HUES48 (cell line): ENCODE measurements at regions not wholly inside any gene's neighbourhood (a gene's known extent, or its start where the extent isn't known, plus 50 kb on each side); places are given as distances from the start of the nearest gene placed in this dataset.

Experiments
- H3K27ac ChIP-seq: one replicate; pipeline ENCODE4 v1.7.0; 2013; ENCODE audit warnings: low read depth, low read length, inconsistent platforms
- H3K27me3 ChIP-seq: 2 replicates; pipeline ENCODE4 v1.6.1; 2013; ENCODE audit warnings: mild to moderate bottlenecking, low read length; ENCODE audit not compliant: control insufficient read depth, insufficient read depth
- H3K36me3 ChIP-seq: 2 replicates; pipeline ENCODE4 v1.6.1; 2013; ENCODE audit warnings: low read length; ENCODE audit not compliant: control insufficient read depth, insufficient read depth
- H3K4me1 ChIP-seq: 2 replicates; pipeline ENCODE4 v1.6.1; 2013; ENCODE audit warnings: mild to moderate bottlenecking, low read length; ENCODE audit not compliant: control insufficient read depth, insufficient read depth
- H3K4me3 ChIP-seq: 2 replicates; pipeline ENCODE4 v1.5.1; 2013; ENCODE audit warnings: mild to moderate bottlenecking, low read depth, low read length
- H3K9ac ChIP-seq: 2 replicates; pipeline ENCODE4 v1.6.1; 2013; ENCODE audit warnings: mild to moderate bottlenecking, low read depth, low read length, moderate library complexity
- H3K9me3 ChIP-seq: 2 replicates; pipeline ENCODE4 v1.6.1; 2013; ENCODE audit warnings: low read length; ENCODE audit not compliant: control insufficient read depth, insufficient read depth

GRCh38 chr2:43092520-43093179, 133.8 kb downstream of the ZFP36L2 start:
- Histone ChIP-seq H3K27ac (no peak overlapping the region), H3K9me3 (peaks cover 8% of the 10 kb centered on the region), H3K36me3 (no peaks in the 10 kb centered on the region), H3K9ac (no peak overlapping the region), H3K4me3 (no peak overlapping the region), H3K27me3 (no peaks in the 10 kb centered on the region), H3K4me1 (peaks cover 8% of the 10 kb centered on the region)

DNA sequence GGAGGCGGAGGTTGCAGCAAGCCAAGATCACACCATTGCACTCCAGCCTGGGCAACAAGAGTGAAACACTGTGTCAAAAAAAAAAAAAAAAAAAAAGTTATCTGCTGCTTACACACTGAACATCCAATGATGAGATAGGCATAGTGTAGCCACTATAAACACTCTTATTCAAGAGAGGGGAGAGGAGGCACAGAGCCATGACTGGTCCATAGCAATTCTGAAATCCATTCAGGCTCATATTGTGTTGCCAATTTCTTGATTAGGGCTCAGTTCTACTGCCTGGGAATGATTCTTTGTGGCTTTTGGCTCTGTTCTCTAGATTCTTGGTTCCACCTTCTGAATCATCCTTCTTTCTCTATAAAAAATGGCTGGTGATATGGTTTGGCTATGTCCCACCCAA, 136.1 kb downstream of the ZFP36L2 start:
- Histone ChIP-seq H3K27me3 (no peaks in the 10 kb centered on the region), H3K27ac (no peak overlapping the region), H3K9me3 (peaks cover 8% of the 10 kb centered on the region), H3K4me1 (peaks cover 13% of the 10 kb centered on the region), H3K9ac (no peak overlapping the region), H3K4me3 (no peak overlapping the region), H3K36me3 (no peaks in the 10 kb centered on the region)

DNA sequence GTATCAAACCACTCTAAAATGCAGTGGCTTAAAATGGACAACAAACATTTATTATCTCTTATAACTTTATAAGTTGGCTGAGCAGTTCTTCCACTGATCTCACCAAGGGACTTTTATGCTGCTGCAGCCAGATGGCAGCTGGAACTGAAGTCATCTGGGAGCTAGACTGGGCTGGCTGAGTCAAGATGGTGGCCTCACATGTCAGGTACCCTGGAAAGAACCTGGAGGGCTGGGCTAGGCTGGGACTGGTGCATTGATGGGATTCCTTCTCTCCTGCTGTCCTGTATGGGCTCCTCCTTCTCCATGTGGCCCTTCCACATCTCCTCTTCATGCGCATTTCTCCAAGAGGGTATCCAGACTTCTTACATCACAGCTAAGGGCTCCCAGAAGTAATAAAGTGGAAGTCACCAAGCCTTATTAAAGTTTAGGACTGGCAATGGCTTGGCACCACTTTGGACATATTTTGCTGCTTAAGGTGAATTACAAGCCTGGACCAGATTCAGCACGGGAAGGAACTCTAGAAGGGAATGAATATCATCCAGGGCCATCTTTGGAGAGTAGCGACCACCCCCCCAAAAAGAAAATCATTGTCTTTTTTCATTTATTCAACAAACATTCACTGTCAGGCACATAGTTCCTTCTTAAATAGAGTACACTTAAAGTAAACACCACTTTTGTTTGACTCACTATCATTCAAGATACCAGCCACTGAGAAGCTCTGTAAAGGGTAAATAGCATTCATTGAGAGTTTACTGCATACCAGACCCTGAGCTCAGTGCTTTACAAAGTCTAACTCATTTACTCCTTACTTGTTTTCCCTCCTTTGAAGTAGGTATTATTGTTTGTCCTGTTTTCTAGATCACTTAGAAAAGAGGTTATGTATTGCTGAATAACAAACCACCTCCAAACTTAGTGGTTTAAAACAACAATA, 138.0 kb downstream of the ZFP36L2 start:
- no peaks in the 10 kb centered on the region for H3K36me3 ChIP-seq
- H3K9ac ChIP-seq: no peak overlapping the region
- peak overlapping the region; percentile 73 for H3K27ac ChIP-seq
- H3K27me3 ChIP-seq: no peaks in the 10 kb centered on the region
- H3K4me1 ChIP-seq: peaks cover 23% of the 10 kb centered on the region
- H3K4me3 ChIP-seq: no peak overlapping the region
- H3K9me3 ChIP-seq: peaks cover 8% of the 10 kb centered on the region

DNA sequence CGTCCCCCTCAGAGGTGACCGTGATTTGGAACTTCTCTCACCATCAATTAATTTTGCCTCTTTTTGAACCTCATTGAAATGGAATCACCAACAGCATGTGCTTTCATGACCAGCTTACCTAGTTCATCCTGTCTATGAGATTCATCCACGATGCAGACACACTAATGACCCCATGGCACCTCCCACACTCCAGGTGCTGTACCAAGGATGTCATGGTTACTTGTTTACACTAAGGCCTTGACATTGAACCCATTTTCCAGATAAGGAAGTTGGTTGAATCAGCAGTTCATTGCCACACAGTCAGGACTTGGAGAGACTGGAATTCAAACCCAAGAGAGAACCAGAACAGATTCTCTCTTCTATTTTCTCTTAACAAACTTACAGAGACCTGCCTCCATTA, 139.0 kb downstream of the ZFP36L2 start:
- H3K4me1 ChIP-seq: peaks cover 26% of the 10 kb centered on the region

DNA sequence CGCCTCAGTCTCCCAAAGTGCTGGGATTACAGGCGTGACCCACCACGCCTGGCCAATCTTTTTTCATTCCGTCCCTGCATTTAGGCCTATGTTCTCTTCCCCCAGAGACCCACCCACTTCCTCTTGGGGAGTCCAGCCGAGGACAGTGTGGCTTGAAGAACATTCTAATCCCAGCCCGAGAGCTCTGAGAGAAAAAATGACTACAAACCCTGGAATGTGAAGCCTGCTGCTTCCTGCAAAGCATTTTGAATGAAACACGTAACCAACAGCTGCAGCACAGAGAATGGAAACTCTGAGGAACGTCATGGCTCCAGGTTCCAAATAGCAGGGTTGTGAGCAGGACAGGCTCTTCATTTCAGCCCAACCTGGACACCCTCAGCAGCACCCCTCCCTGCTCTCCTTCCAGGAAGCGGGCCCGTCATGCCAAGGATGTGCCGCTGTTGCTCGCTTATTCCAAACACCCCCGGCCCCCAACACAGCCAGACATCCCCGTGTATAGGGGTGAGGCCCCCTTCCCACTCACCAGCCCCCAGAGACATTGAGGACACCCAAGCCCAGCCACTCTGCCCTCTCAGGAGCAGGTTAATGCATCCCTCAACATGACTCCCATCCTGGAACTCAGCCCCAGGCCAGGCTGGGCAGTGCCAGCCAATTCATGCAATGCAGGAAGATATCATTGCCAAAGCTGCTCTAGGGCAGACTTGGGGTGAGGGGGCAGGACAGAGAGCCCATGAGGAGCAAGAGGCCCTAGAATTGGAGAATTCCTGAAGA, 139.8 kb downstream of the ZFP36L2 start:
- peaks cover 26% of the 10 kb centered on the region for H3K4me1 ChIP-seq
- H3K36me3 ChIP-seq: no peaks in the 10 kb centered on the region
- H3K27me3 ChIP-seq: no peaks in the 10 kb centered on the region
- H3K9ac ChIP-seq: no peak overlapping the region
- peak overlapping the region; percentile 77 for H3K27ac ChIP-seq
- no peak overlapping the region for H3K4me3 ChIP-seq
- H3K9me3 ChIP-seq: peaks cover 8% of the 10 kb centered on the region

More for the DNA sequence above, 139.0 kb downstream of the ZFP36L2 start:
- Histone ChIP-seq H3K27ac (no peak overlapping the region), H3K36me3 (no peaks in the 10 kb centered on the region), H3K9me3 (peaks cover 8% of the 10 kb centered on the region), H3K9ac (no peak overlapping the region), H3K27me3 (no peaks in the 10 kb centered on the region), H3K4me3 (no peak overlapping the region)

DNA sequence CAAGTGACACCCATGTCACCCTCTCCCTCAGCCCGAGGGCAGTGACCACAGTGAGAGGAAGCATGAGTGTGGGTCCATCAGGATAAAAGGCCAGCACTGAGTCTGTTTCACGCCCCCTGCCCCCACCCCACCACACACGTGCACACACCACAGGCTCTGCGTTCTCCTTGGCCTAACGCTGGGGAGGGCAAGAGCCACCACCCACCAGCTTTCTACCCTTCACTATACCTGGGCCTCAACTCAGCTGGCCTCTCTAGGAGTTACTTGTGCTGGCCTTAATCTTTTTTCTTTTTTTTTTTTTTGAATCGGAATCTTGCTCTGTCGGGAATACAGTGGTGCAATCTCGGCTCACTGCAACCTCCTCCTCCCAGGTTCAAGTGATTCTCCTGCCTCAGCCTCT, 140.5 kb downstream of the ZFP36L2 start:
- Histone ChIP-seq H3K9ac (no peak overlapping the region), H3K27me3 (no peaks in the 10 kb centered on the region), H3K36me3 (no peaks in the 10 kb centered on the region), H3K9me3 (peaks cover 6% of the 10 kb centered on the region), H3K4me1 (peaks cover 26% of the 10 kb centered on the region), H3K4me3 (no peak overlapping the region), H3K27ac (peak overlapping the region; percentile 77)

- Histone ChIP-seq H3K27me3 (no peaks in the 10 kb centered on the region), H3K27ac (no peak overlapping the region), H3K4me3 (no peak overlapping the region), H3K9me3 (peaks cover 3% of the 10 kb centered on the region), H3K9ac (no peak overlapping the region), H3K4me1 (peaks cover 26% of the 10 kb centered on the region), H3K36me3 (no peaks in the 10 kb centered on the region)
Observed at GRCh38 chr2:43085505-43085904, 140.9 kb downstream of the ZFP36L2 start.

DNA sequence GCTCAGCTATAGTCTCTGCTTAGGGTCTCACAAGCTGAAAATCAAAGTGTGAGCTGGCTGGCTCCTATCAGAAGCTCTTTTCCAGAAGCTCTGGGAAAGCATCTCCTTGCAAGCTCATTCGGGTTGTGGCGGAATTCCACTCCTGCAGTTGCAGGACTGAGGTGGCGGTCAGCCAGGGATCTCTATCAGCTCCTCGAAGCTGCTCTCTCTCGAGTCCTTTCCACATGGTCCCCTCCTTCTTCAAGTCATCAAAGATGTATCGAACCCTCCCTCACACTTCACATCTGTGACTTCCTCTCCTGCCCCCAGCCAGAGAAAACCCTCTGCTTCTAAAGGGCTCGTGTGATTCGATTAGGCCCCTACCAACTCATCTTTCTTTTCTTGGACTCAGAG, 141.7 kb downstream of the ZFP36L2 start:
- Histone ChIP-seq H3K4me3 (no peak overlapping the region), H3K36me3 (no peaks in the 10 kb centered on the region), H3K27me3 (no peaks in the 10 kb centered on the region), H3K4me1 (peaks cover 26% of the 10 kb centered on the region), H3K9me3 (no peaks in the 10 kb centered on the region), H3K9ac (no peak overlapping the region), H3K27ac (peak overlapping the region; percentile 51)

DNA sequence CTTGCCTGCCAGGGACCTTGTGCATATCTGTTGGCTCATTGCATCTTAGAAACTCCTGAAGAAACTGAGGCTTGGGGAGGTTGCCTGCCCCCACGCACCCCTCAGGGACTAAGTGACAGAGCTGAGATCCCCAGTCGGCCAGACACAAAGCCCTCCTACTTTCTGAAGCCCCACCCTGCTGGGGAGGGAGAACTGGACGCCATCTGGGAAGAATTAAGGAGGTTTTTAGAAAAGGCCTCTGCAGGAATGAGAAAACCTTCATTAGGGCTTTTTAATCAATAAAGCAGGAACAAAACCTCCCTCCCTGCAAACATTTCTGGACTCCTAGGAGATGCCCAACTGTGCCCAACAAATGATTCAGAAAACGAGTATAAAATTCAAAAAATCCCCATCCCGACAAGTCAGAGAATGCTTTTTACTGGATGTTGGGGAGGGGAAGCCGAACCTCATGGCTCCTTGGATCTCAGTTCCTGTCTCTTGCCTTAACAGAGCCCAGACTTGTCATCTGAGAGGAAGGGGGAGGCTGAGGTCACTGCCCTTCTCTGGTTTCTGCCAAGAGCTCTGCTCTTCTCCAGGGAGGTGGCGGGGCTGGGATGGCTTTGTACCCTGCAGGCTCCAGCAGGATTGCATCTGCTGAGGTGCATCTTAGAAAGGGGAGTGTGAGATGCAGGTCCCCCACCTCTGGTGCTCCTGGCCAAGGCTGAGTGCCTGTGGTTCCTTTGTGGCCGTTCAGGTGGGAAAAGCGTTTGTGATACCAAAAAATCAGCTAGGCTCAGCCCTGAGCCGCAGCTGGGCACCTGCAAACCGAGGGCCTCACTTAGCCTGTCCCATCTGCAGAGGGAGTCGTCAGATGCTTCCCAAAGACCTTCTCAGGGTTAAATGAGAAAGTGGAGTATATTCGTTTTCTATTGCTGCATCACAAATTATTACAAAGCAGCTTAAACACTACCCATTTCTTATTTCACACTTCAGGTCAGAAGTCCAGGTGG, 142.4 kb downstream of the ZFP36L2 start:
- Histone ChIP-seq H3K9me3 (no peaks in the 10 kb centered on the region), H3K4me1 (peaks cover 26% of the 10 kb centered on the region), H3K9ac (no peak overlapping the region), H3K4me3 (no peak overlapping the region), H3K27ac (peak overlapping the region; percentile 51), H3K27me3 (no peaks in the 10 kb centered on the region), H3K36me3 (no peaks in the 10 kb centered on the region)
